Loucy (cell line): ENCODE measurements at regions not wholly inside any gene's neighbourhood (a gene's known extent, or its start where the extent isn't known, plus 50 kb on each side); places are given as distances from the start of the nearest gene placed in this dataset.
A peak's percentile ranks its signal among the peaks of the same experiment; 100 is the strongest.

Experiments
- H2AFZ ChIP-seq: fragments of 200-600 bp; sonication (generic); 2 replicates; pipeline ENCODE4 v1.6.0; 2016; ENCODE audit warnings: antibody characterized with exemption, mild to moderate bottlenecking, low read length, moderate library complexity
- H3F3A ChIP-seq: fragments of 200-600 bp; 2 replicates; pipeline ENCODE4 v1.6.0; 2016; ENCODE audit warnings: antibody characterized with exemption, low read depth, mild to moderate bottlenecking
- H3K27me3 ChIP-seq: fragments of 200-600 bp; sonication (generic); 2 replicates; pipeline ENCODE4 v1.6.1; 2014; ENCODE audit warnings: low read length, mild to moderate bottlenecking; ENCODE audit not compliant: insufficient read depth, poor library complexity, severe bottlenecking
- H3K36me3 ChIP-seq: fragments of 200-600 bp; sonication (generic); 2 replicates; pipeline ENCODE4 v1.6.1; 2016; ENCODE audit warnings: low read length; ENCODE audit not compliant: insufficient read depth
- H3K4me1 ChIP-seq: fragments of 200-600 bp; sonication (generic); 2 replicates; pipeline ENCODE4 v1.5.1; 2014; ENCODE audit warnings: low read length, mild to moderate bottlenecking; ENCODE audit not compliant: insufficient read depth, poor library complexity, severe bottlenecking
- H3K4me2 ChIP-seq: fragments of 200-600 bp; sonication (generic); 2 replicates; pipeline ENCODE4 v1.6.0; 2014; ENCODE audit warnings: antibody characterized with exemption, low read length, low read depth, mild to moderate bottlenecking; ENCODE audit not compliant: poor library complexity, severe bottlenecking
- H3K4me3 ChIP-seq: fragments of 200-600 bp; sonication (generic); 2 replicates; pipeline ENCODE4 v1.5.1; 2014; ENCODE audit warnings: low read length, mild to moderate bottlenecking, mixed read lengths; ENCODE audit not compliant: poor library complexity, severe bottlenecking
- H3K79me2 ChIP-seq: fragments of 200-600 bp; sonication (generic); 2 replicates; pipeline ENCODE4 v1.6.1; 2014; ENCODE audit warnings: low read length; ENCODE audit not compliant: insufficient read depth
- H3K9ac ChIP-seq: fragments of 200-600 bp; sonication (generic); 2 replicates; pipeline ENCODE4 v1.6.0; 2014; ENCODE audit warnings: mild to moderate bottlenecking, low read depth, low read length, moderate library complexity; ENCODE audit not compliant: poor library complexity, severe bottlenecking
- H3K9me2 ChIP-seq: fragments of 200-600 bp; sonication (generic); replicated peaks from 2 replicates; pipeline ENCODE4 v1.6.1; 2016; ENCODE audit warnings: low read depth, low read length, mixed read lengths
- H3K9me3 ChIP-seq: fragments of 200-600 bp; sonication (generic); 2 replicates; pipeline ENCODE4 v1.6.1; 2014; ENCODE audit warnings: mild to moderate bottlenecking, antibody characterized with exemption, low read length, low read depth; ENCODE audit not compliant: insufficient read depth
- H4K20me1 ChIP-seq: fragments of 200-600 bp; sonication (generic); 2 replicates; pipeline ENCODE4 v1.6.0; 2014; ENCODE audit warnings: antibody characterized with exemption, low read length, mild to moderate bottlenecking; ENCODE audit not compliant: insufficient read depth, poor library complexity, severe bottlenecking
- CTCF ChIP-seq: fragments of 200-600 bp; sonication (generic); conservative IDR thresholded peaks from 2 replicates; pipeline ENCODE4 v1.5.1; 2014; ENCODE audit warnings: mild to moderate bottlenecking, antibody characterized with exemption, low read length
- EZH2phosphoT487 ChIP-seq: fragments of 200-600 bp; IDR thresholded peaks from 2 replicates; pipeline ENCODE4 v1.6.1; 2018; ENCODE audit warnings: antibody characterized with exemption, mild to moderate bottlenecking, moderate library complexity, borderline replicate concordance

- Histone ChIP-seq H3K4me1 (no peaks in the 10 kb centered on the region), H2AFZ (no peak overlapping the region), H3K4me2 (no peak overlapping the region), H3K79me2 (no peaks in the 10 kb centered on the region), H3K27me3 (no peaks in the 10 kb centered on the region), H4K20me1 (no peaks in the 10 kb centered on the region), H3K9ac (no peak overlapping the region), H3K9me2 (no peaks in the 10 kb centered on the region), H3F3A (no peaks in the 10 kb centered on the region), H3K4me3 (no peak overlapping the region), H3K36me3 (no peaks in the 10 kb centered on the region), H3K9me3 (no peaks in the 10 kb centered on the region)
- TF ChIP-seq CTCF (peak; percentile 41), EZH2phosphoT487 (no peak)
Measured at GRCh38 chr11:25733777-25734176, 598.2 kb upstream of the ANO3 start.

DNA sequence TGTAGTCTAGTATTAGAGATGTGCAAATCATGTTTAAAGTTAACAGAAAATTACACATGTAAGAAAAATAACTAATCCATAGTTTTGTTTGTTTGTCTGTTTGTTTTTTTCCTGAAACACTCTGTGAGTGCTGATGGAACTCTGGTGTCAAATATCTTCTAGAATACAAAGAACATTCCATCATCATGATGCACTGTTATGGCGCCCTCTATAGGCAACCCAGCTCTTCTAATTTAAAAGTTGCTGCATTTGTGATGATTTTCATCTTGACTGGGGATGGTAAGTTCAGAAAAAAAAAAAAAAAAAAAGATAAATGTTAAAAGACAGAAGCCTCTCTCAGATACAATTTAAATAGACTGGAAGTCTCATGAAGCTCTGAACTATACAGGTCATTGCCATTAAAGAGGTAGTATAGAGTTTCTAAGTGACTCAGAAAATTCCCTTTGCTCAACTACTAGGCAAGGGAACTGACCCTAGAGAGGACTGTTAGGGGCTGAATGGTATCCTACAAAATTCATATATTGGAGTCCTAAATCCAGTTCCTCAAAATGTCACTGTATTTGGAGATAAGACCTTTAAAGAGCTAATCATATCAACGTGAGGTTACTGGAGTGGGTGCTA, 597.2 kb upstream of the ANO3 start:
- Histone ChIP-seq H3K9me2 (no peaks in the 10 kb centered on the region), H3K4me2 (no peak overlapping the region), H3K36me3 (no peaks in the 10 kb centered on the region), H3K4me1 (no peaks in the 10 kb centered on the region), H3K79me2 (no peaks in the 10 kb centered on the region), H2AFZ (no peak overlapping the region), H3F3A (no peaks in the 10 kb centered on the region), H3K27me3 (no peaks in the 10 kb centered on the region), H3K9ac (no peak overlapping the region), H4K20me1 (no peaks in the 10 kb centered on the region), H3K9me3 (no peaks in the 10 kb centered on the region), H3K4me3 (no peak overlapping the region)
- TF ChIP-seq EZH2phosphoT487 (no peak), CTCF (peak; percentile 57)

GRCh38 chr11:25737071-25737675, 594.8 kb upstream of the ANO3 start:
- Histone ChIP-seq H3K79me2 (no peaks in the 10 kb centered on the region), H3K9me2 (no peaks in the 10 kb centered on the region)

More at GRCh38 chr11:25737071-25737675, 594.8 kb upstream of the ANO3 start:
- Histone ChIP-seq H4K20me1 (no peaks in the 10 kb centered on the region), H3K4me2 (no peak overlapping the region), H3K4me1 (no peaks in the 10 kb centered on the region), H2AFZ (no peak overlapping the region), H3F3A (no peaks in the 10 kb centered on the region), H3K9me3 (no peaks in the 10 kb centered on the region), H3K4me3 (no peak overlapping the region), H3K27me3 (no peaks in the 10 kb centered on the region), H3K9ac (no peak overlapping the region), H3K36me3 (no peaks in the 10 kb centered on the region)
- TF ChIP-seq EZH2phosphoT487, result no peak
- TF ChIP-seq CTCF, result no peak
